GM23338 (cell line): ENCODE measurements at regions not wholly inside any gene's neighbourhood (a gene's known extent, or its start where the extent isn't known, plus 50 kb on each side); places are given as distances from the start of the nearest gene placed in this dataset.

Experiments
- ZNF114 ChIP-seq: fragments of 250-450 bp; sonication (Bioruptor Pico); IDR thresholded peaks from 2 replicates; pipeline ENCODE4 v1.5.0; 2020; ENCODE audit warnings: mild to moderate bottlenecking, moderate library complexity
- TF ChIP-seq, protein P1 (sequence below), 2 experiments: fragments of 200-600 bp in 1 of 2; sonication (generic) in 1 of 2; conservative IDR thresholded peaks; 2 replicates each; pipeline versions ENCODE4 v1.5.1 to v1.6.1; 2016 to 2017; ENCODE audit warnings: antibody characterized with exemption in 2 of 2, low read depth in 2 of 2, mild to moderate bottlenecking in 2 of 2, moderate library complexity in 1 of 2

GRCh38 chr4:54473798-54474197 lies 184.0 kb upstream of the KIT start:
- TF ChIP-seq, protein P1, sequence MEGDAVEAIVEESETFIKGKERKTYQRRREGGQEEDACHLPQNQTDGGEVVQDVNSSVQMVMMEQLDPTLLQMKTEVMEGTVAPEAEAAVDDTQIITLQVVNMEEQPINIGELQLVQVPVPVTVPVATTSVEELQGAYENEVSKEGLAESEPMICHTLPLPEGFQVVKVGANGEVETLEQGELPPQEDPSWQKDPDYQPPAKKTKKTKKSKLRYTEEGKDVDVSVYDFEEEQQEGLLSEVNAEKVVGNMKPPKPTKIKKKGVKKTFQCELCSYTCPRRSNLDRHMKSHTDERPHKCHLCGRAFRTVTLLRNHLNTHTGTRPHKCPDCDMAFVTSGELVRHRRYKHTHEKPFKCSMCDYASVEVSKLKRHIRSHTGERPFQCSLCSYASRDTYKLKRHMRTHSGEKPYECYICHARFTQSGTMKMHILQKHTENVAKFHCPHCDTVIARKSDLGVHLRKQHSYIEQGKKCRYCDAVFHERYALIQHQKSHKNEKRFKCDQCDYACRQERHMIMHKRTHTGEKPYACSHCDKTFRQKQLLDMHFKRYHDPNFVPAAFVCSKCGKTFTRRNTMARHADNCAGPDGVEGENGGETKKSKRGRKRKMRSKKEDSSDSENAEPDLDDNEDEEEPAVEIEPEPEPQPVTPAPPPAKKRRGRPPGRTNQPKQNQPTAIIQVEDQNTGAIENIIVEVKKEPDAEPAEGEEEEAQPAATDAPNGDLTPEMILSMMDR (conservative IDR thresholded peaks at IDR 0.05; ENCODE audit: low read depth in 2 of 2), result no peak
- no peak for TF ChIP-seq ZNF114 (CRISPR knock-in tag)
